SK-N-SH (cell line): ENCODE measurements at regions not wholly inside any gene's neighbourhood (a gene's known extent, or its start where the extent isn't known, plus 50 kb on each side); places are given as distances from the start of the nearest gene placed in this dataset.

Source experiments
- CTCF ChIA-PET: fragments of 300-600, 350-600 bp; formaldehyde crosslinking; extraction: SDS; loops from one replicate; lab custom pipeline; 2021; lab: Yijun Ruan, JAX
- POLR2A ChIA-PET: fragments of 350-600 bp; sonication (Branson Sonifier 250); formaldehyde crosslinking; extraction: SDS; loops from one replicate; lab custom pipeline; 2020; ENCODE audit warnings: antibody characterized with exemption, inconsistent platforms; lab: Yijun Ruan, JAX
- DNase-seq: peaks from one replicate; pipeline ENCODE4 v3.0.0; 2012
- H2AFZ ChIP-seq: fragments of 200-600 bp; sonication (generic); 2 replicates; pipeline ENCODE4 v1.8.1; 2016; ENCODE audit warnings: antibody characterized with exemption, mild to moderate bottlenecking, low read depth
- H3F3A ChIP-seq: fragments of 200-600 bp; sonication (generic); replicated peaks from 2 replicates; pipeline ENCODE3; 2016; ENCODE audit warnings: antibody characterized with exemption, mild to moderate bottlenecking; ENCODE audit not compliant: insufficient read depth
- H3K27ac ChIP-seq, 2 experiments: fragments of 200-500 bp in 1 of 2; fragments of 200-600 bp in 1 of 2; sonication (Bioruptor generic) in 1 of 2; sonication (generic), shearing (Covaris generic) in 1 of 2; 2 replicates each; pipeline versions ENCODE4 v1.5.1 to v1.6.1; 2014 to 2016; ENCODE audit warnings: low read depth in 2 of 2, inconsistent platforms in 1 of 2, low read length in 1 of 2, mild to moderate bottlenecking in 1 of 2, mixed read lengths in 1 of 2
- H3K27me3 ChIP-seq: fragments of 200-600 bp; sonication (generic), shearing (Covaris generic); 2 replicates; pipeline ENCODE4 v1.6.1; 2016; ENCODE audit warnings: mixed run types; ENCODE audit not compliant: insufficient read depth
- H3K36me3 ChIP-seq, 2 experiments: fragments of 200-500 bp in 1 of 2; fragments of 200-600 bp in 1 of 2; sonication (Bioruptor generic) in 1 of 2; sonication (generic) in 1 of 2; replicated peaks in 1 of 2; 2 replicates each; pipeline versions ENCODE3 to v1.5.1; 2014 to 2016; ENCODE audit warnings: low read length in 1 of 2, mild to moderate bottlenecking in 1 of 2; ENCODE audit not compliant: insufficient read depth in 2 of 2, control insufficient read depth in 1 of 2
- H3K4me1 ChIP-seq, 2 experiments: fragments of 200-500 bp in 1 of 2; fragments of 200-600 bp in 1 of 2; sonication (Bioruptor generic) in 1 of 2; sonication (generic), shearing (Covaris generic) in 1 of 2; 2 replicates each; pipeline versions ENCODE4 v1.5.1 to v1.6.1; 2014 to 2016; ENCODE audit warnings: low read depth in 1 of 2, low read length in 1 of 2, mixed run types in 1 of 2; ENCODE audit not compliant: insufficient read depth in 2 of 2, control insufficient read depth in 1 of 2
- H3K4me2 ChIP-seq: fragments of 200-600 bp; sonication (generic), shearing (Covaris generic); 2 replicates; pipeline ENCODE4 v1.6.1; 2017; ENCODE audit warnings: mixed run types
- H3K4me3 ChIP-seq, 2 experiments: fragments of 200-500 bp in 1 of 2; fragments of 200-600 bp in 1 of 2; sonication (Bioruptor generic) in 1 of 2; sonication (generic), shearing (Covaris generic) in 1 of 2; 2 replicates each; pipeline versions ENCODE4 v1.5.1 to v1.8.1; 2014 to 2016; ENCODE audit warnings: low read depth in 2 of 2, inconsistent platforms in 1 of 2, low read length in 1 of 2, mild to moderate bottlenecking in 1 of 2, mixed read lengths in 1 of 2, moderate library complexity in 1 of 2
- H3K79me2 ChIP-seq: fragments of 200-600 bp; sonication (generic); 2 replicates; pipeline ENCODE4 v1.8.1; 2017; ENCODE audit warnings: mild to moderate bottlenecking; ENCODE audit not compliant: insufficient read depth
- H3K9ac ChIP-seq: fragments of 200-600 bp; sonication (generic); 2 replicates; pipeline ENCODE4 v1.6.1; 2017; ENCODE audit warnings: mixed run types
- H3K9me2 ChIP-seq: fragments of 200-600 bp; sonication (generic); 2 replicates; pipeline ENCODE4 v1.6.1; 2017; ENCODE audit warnings: mixed run types
- H3K9me3 ChIP-seq: fragments of 200-600 bp; sonication (generic); 2 replicates; pipeline ENCODE4 v1.6.1; 2017; ENCODE audit warnings: mixed run types, mild to moderate bottlenecking, moderate library complexity
- H4K20me1 ChIP-seq: fragments of 200-600 bp; sonication (generic); 2 replicates; pipeline ENCODE4 v1.6.1; 2017; ENCODE audit warnings: mild to moderate bottlenecking, mixed run types; ENCODE audit not compliant: insufficient read depth
- CHD2 ChIP-seq: fragments of 150-350 bp; IDR thresholded peaks from 2 replicates; pipeline ENCODE4 v1.6.1; 2018; ENCODE audit warnings: low read length; ENCODE audit not compliant: partially characterized antibody
- ELF1 ChIP-seq: IDR thresholded peaks from 2 replicates; pipeline ENCODE4 v1.4.0; 2012
- EZH2phosphoT487 ChIP-seq: fragments of 200-600 bp; sonication (generic); IDR thresholded peaks from 2 replicates; pipeline ENCODE4 v1.6.1; 2017; ENCODE audit warnings: low read depth, mixed run types, mild to moderate bottlenecking, antibody characterized with exemption, moderate library complexity, borderline replicate concordance
- GATA2 ChIP-seq: sonication (generic); formaldehyde crosslinking; IDR thresholded peaks from 2 replicates; pipeline ENCODE4 v1.5.0; 2020; ENCODE audit warnings: mild to moderate bottlenecking, missing genetic modification reagents
- RAD21 ChIP-seq: IDR thresholded peaks from 2 replicates; pipeline ENCODE4 v1.6.1; 2012; ENCODE audit warnings: mild to moderate bottlenecking, low read length
- RFX5 ChIP-seq: IDR thresholded peaks from 2 replicates; pipeline ENCODE4 v1.6.1; 2012; ENCODE audit warnings: mild to moderate bottlenecking, improper control_type of control experiment, low read length
- SIN3A ChIP-seq: IDR thresholded peaks from 2 replicates; pipeline ENCODE4 v1.6.1; 2012; ENCODE audit warnings: low read depth, mild to moderate bottlenecking, low read length, moderate library complexity, borderline replicate concordance
- TAF1 ChIP-seq: IDR thresholded peaks from 2 replicates; pipeline ENCODE4 v1.6.1; 2012; ENCODE audit warnings: low read depth, mild to moderate bottlenecking, low read length, moderate library complexity, borderline replicate concordance
- TEAD4 ChIP-seq: IDR thresholded peaks from 2 replicates; pipeline ENCODE4 v1.4.0; 2012; ENCODE audit warnings: mild to moderate bottlenecking, borderline replicate concordance; ENCODE audit not compliant: insufficient read depth
- YY1 ChIP-seq: IDR thresholded peaks from 2 replicates; pipeline ENCODE4 v1.4.0; 2012; ENCODE audit warnings: low read depth, mild to moderate bottlenecking
- WGBS: methylation state at CpG from one replicate; pipeline ENCODE4 v1.1.6; 2017; ENCODE audit warnings: low lambda C conversion rate; 5-methylcytosine and 5-hydroxymethylcytosine counted together
- TF ChIP-seq, protein P1 (sequence below): IDR thresholded peaks from 2 replicates; pipeline ENCODE4 v1.4.0; 2012; ENCODE audit warnings: low read depth, borderline replicate concordance
- TF ChIP-seq, protein P2 (sequence below): fragments of 150-350 bp; IDR thresholded peaks from 2 replicates; pipeline ENCODE4 v1.6.1; 2016; ENCODE audit warnings: mild to moderate bottlenecking, low read depth, low read length
- TF ChIP-seq, protein P3 (sequence below): fragments of 150-350 bp; IDR thresholded peaks from 2 replicates; pipeline ENCODE4 v1.6.1; 2017; ENCODE audit warnings: antibody characterized with exemption, low read length, low read depth, borderline replicate concordance
- TF ChIP-seq, protein P4 (sequence below): IDR thresholded peaks from 2 replicates; pipeline ENCODE4 v1.4.0; 2012; ENCODE audit warnings: low read depth

DNA sequence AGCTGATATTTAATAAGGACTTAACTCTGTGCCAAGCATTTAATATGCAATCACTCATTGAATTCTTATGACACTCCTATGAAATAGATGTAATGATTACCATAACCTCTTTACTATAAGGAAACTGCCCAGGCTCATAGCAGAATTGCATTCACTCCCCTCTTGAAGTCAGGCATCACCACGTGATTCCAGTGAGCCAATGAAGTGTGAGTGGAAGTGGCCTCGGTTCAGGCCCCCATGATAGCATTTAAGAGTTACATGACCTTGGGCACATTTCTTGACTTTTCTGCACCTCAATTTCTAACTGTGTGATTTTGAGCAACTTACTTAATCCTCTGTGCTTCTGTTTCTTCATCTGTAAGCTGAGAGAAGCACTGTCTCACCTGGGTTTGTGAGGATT lies 62.8 kb upstream of the CLDN18 start:
- no peak for DNase-seq
- no peak for TF ChIP-seq EZH2phosphoT487
- TF ChIP-seq, protein P1, sequence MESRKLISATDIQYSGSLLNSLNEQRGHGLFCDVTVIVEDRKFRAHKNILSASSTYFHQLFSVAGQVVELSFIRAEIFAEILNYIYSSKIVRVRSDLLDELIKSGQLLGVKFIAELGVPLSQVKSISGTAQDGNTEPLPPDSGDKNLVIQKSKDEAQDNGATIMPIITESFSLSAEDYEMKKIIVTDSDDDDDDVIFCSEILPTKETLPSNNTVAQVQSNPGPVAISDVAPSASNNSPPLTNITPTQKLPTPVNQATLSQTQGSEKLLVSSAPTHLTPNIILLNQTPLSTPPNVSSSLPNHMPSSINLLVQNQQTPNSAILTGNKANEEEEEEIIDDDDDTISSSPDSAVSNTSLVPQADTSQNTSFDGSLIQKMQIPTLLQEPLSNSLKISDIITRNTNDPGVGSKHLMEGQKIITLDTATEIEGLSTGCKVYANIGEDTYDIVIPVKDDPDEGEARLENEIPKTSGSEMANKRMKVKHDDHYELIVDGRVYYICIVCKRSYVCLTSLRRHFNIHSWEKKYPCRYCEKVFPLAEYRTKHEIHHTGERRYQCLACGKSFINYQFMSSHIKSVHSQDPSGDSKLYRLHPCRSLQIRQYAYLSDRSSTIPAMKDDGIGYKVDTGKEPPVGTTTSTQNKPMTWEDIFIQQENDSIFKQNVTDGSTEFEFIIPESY: no peak
- TF ChIP-seq, protein P2, sequence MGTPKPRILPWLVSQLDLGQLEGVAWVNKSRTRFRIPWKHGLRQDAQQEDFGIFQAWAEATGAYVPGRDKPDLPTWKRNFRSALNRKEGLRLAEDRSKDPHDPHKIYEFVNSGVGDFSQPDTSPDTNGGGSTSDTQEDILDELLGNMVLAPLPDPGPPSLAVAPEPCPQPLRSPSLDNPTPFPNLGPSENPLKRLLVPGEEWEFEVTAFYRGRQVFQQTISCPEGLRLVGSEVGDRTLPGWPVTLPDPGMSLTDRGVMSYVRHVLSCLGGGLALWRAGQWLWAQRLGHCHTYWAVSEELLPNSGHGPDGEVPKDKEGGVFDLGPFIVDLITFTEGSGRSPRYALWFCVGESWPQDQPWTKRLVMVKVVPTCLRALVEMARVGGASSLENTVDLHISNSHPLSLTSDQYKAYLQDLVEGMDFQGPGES: no peak
- no peak for TF ChIP-seq ELF1
- no peak for TF ChIP-seq TAF1
- no peak for TF ChIP-seq TEAD4
- no peak for TF ChIP-seq CHD2
- no peak for TF ChIP-seq RAD21
- TF ChIP-seq GATA2 (CRISPR knock-in tag): no peak
- no peak for TF ChIP-seq RFX5
- Histone ChIP-seq H3K36me3 (no peaks in the 10 kb centered on the region), H3K4me2 (no peak overlapping the region), H3K9me2 (no peaks in the 10 kb centered on the region), H3K4me1 (no peaks in the 10 kb centered on the region), H2AFZ (no peak overlapping the region), H3K4me3 (no peak overlapping the region), H4K20me1 (no peaks in the 10 kb centered on the region), H3K79me2 (no peaks in the 10 kb centered on the region), H3F3A (no peaks in the 10 kb centered on the region), H3K27ac (no peak overlapping the region), H3K9me3 (no peaks in the 10 kb centered on the region), H3K27me3 (no peaks in the 10 kb centered on the region), H3K9ac (no peak overlapping the region)
- WGBS: 49% methylated on average over 2 of the region's 2 CpGs
- ChIA-PET CTCF (interaction anchor here (0.6 to 6.5 kb wide), 24 partner anchors 10 to 1551 kb away, joined by 3 to 70 read pairs (median 4); no protein-coding TSS in a partner anchor), POLR2A (no interaction called here)

DNA sequence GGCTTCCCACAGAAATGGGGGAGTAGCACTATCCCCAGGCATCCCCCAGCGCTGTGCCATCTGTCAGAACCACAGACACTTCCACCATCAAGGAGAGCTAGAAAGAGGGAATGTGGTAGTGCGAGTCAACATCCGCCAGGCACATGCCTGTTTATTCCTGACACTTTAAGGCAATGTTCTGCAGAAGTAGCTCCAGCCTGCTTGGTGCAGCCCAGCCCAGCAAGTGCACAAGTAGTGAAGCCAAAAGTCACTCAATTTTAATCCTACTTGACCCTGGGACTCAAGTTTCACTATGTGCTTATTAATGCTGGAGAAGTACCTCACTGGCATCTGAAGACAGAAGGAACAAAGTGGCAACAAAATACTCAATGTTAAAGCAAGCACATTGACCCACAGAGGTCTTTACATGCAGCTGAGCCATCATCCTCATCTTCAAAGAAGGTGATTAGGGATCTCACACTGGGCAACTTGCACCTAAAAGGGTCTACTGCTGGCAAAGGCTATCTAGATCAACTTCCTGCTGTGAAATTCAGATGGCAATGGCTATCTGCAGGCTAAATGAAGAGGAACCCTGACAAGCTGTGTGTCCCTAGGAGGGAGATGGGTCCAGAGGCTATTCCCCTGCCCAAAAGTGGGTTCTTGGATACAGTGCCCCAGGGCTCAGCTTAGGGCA lies 61.4 kb upstream of the CLDN18 start:
- no peaks in the 10 kb centered on the region for H3F3A ChIP-seq
- H3K36me3 ChIP-seq: no peaks in the 10 kb centered on the region
- no peak overlapping the region for H2AFZ ChIP-seq
- no peaks in the 10 kb centered on the region for H3K9me3 ChIP-seq
- H3K9me2 ChIP-seq: no peaks in the 10 kb centered on the region
- CTCF ChIA-PET: interaction anchor here (0.8 to 6.5 kb wide), 8 partner anchors 10 to 844 kb away, joined by 3 to 70 read pairs (median 6); no protein-coding TSS in a partner anchor
- TF ChIP-seq, protein P3, sequence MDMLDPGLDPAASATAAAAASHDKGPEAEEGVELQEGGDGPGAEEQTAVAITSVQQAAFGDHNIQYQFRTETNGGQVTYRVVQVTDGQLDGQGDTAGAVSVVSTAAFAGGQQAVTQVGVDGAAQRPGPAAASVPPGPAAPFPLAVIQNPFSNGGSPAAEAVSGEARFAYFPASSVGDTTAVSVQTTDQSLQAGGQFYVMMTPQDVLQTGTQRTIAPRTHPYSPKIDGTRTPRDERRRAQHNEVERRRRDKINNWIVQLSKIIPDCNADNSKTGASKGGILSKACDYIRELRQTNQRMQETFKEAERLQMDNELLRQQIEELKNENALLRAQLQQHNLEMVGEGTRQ: no peak
- TF ChIP-seq YY1 (no peak), SIN3A (no peak)
- TF ChIP-seq, protein P4, sequence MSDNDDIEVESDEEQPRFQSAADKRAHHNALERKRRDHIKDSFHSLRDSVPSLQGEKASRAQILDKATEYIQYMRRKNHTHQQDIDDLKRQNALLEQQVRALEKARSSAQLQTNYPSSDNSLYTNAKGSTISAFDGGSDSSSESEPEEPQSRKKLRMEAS: no peak
- H4K20me1 ChIP-seq: no peaks in the 10 kb centered on the region
- POLR2A ChIA-PET: no interaction called here
- no peak overlapping the region for H3K4me3 ChIP-seq
- no peaks in the 10 kb centered on the region for H3K27me3 ChIP-seq
- no peak for DNase-seq
- H3K79me2 ChIP-seq: no peaks in the 10 kb centered on the region
- no peak overlapping the region for H3K27ac ChIP-seq
- 0% methylated on average over 2 of the region's 3 CpGs for WGBS
- H3K4me1 ChIP-seq: no peaks in the 10 kb centered on the region
- no peak overlapping the region for H3K4me2 ChIP-seq
- no peak overlapping the region for H3K9ac ChIP-seq
